ENCODE measurements at regions not wholly inside any gene's neighbourhood (a gene's known extent, or its start where the extent isn't known, plus 50 kb on each side); places are given as distances from the start of the nearest gene placed in this dataset.
"Not testable (repeated sequence)": the region's sequence is repeated elsewhere in the genome, so short reads cannot be mapped to it uniquely, and the experiment has no call there.

DNA sequence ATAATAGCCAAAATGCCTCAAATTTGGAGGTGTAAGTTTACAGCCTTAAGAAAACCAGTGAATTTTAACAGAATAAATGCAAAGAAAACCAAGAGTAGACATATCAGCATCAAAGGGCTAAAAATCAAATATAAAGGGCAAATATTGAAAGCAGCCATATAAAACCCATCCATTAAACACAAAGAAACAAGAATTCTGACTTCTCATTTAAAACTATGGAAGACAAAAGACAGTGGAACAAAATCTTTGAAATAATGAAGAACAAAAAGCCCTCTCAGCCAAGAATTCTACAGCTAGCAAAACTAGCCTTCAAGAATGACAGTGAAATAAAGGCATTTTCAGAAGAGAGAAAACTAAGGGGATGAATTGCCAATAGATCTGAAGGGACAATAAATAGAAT, 91.3 kb upstream of the FST start:
- intact Hi-C loops (cut with DNase I) = no loop called here
- DNase-seq (no peak), ATAC-seq (no peak)

DNA sequence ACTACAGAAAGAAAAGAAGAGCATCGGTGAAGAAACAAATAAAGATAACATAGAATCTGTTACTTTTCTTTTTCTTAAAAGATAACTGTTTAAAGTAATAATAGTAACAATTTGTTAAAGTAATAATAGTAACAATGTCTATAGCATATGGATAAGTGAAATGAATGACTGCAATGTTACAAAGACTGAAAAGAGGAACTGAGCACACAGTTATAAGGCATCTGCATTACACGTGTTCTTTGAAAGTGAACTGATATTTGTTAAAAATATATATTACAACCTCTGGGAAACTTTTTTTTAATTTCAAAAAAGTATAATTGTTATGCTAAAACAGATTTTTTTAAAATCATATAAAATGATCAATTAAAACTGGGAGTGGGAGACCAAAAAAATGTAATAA, 88.4 kb upstream of the FST start:
- DNase-seq = no peak
- intact Hi-C loops (cut with DNase I) = no loop called here
- ATAC-seq = no peak

DNA sequence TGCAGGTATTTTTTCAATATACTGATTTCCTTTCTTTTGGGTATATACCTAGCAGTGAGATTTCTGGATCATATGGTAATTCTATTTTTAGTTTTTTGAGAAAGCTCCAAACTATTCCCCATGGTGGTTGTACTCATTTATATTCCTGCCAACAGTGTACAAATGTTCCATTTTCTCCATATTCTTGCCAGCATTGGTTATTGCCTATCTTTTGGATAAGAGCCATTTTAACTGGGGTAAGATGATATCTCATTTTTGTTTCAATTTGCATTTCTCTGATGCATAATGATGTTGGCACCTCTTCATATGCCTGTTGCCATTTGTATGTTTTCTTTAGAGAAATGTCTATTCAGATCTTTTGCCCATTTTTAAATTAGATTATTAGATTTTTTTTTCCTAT, 85.6 kb upstream of the FST start:
- DNase-seq = no peak
- no peak for ATAC-seq
- intact Hi-C loops (cut with DNase I) = no loop called here

DNA sequence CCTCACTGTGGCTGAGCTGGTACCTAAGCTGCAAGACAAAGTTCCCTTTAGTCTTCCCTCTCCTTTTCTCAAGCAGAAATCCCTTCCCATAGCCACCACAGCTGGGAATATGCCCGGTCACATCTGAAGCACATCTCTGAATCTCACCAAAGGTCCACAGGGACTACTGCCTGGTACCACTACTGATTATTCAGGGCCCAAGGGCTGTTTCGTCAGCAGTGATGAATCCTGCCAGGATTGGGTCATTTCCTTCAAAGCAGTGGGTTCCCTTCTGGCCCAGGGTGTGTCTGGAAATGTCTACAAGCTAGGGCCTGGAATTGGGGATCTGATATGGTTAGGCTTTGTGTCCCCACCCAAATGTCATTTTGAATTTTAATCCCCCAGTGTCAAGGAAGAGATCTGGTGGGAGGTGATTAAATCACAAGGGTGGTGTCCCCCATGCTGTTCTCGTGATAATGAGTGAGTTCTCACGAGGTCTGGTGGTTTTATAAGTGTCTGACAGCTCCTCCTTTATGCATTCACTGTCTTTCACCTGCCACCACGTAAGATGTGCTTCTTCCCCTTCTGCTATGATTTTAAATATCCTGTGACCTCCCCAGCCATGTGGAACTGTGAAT, 83.2 kb upstream of the FST start:
- no peak for ATAC-seq
- DNase-seq = no peak
- intact Hi-C loops (cut with DNase I) = no loop called here

DNA sequence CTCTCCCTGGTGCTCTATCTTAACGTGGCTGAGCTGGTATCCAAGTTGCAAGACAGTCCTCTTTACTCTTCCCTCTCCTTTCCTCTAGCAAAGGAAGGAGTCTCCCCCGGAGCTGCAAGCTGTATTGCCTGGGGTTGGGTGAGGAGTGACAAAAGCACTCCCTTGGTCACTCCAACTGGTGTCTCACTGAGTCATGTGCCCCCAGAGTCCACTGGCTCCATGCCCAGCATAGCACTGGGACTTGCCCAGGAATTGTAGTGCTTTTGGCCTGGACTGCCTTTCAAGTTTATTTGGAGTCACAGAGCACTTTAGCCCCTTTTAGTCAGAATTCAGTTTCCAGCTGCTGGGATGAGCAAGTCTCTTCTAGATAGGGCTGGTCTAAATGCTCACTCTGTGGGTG, 82.6 kb upstream of the FST start:
- peak in 1 of 2 donors; percentile 80 for ATAC-seq
- DNase-seq = peak; percentile 24
- intact Hi-C loops (cut with DNase I) = no loop called here

DNA sequence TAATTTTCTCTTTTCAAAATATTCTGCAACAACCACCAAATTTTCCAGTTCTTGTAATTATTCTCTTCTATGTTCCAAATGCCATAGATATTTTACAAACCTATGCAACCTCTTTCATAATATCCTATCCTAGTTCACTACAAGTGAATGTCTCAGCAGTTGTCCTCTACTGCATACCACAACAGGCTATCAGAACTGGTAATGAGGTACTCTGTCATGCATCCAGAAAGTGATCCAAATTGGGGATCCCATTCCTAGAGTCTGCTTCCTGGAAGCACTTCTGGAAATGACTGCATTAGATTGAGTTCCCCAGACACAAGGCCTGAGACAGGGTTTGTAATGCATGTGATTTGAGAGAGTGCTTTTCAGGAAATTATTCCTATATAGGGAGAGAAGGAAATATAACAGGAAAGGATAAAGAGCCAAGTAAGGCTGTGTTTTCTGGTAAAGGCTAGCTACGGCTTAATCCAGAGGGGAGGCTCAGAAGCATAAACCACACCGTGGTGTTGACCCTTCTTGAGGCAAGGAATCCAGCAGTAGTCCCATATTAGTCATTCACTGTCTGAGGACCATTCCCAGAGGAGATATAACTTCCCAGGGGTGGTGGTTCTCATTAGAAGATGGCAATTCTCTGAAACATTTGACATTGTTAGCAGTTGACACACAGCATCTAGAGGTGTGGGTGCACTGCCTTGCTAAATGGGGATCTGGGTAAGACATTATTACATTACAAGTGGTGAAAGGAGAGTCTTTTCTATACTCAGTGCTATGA, 80.3 kb upstream of the FST start:
- DNase-seq = no peak
- ATAC-seq = no peak
- intact Hi-C loops (cut with DNase I) = no loop called here

DNA sequence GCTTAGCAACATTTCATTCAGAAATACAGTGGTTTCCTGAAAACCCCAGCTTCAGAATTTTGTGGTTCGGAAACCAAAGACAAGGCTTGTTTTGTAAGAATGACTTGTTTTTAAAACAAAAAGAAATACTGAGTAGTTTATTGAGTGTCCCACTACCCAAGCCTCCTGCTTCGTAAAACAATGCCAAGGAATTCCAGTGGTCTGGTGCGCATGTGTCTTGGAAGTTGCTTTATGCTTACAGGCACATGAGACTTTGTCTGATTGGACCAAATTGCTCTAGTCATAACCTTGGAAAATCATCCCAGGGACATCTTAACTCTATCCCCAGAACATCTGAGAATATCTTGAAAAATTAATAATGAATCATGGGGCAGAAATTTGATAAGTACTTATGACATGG, 77.1 kb upstream of the FST start:
- intact Hi-C loops (cut with DNase I) = no loop called here
- ATAC-seq = no peak
- DNase-seq = no peak

DNA sequence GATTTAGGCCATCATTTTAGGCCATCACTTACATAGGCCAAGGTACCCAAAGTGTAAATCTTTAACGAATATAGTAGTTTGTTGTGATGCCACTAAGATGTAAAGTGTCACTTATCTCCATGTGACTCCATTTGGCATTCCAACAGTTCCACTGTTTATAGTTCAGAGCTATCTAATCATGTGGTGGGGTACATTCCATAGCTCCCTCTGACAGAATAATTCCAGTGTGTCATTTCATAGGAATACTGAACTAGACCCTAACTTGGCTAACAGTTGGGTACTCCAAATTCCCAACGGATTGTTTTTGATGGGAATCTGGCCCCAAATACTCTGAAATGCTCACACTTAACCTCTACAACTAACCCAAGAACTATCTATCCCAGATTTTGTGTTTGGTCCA, 76.7 kb upstream of the FST start:
- intact Hi-C loops (cut with DNase I) = no loop called here
- peak in 1 of 2 donors; percentile 15 for ATAC-seq

DNA sequence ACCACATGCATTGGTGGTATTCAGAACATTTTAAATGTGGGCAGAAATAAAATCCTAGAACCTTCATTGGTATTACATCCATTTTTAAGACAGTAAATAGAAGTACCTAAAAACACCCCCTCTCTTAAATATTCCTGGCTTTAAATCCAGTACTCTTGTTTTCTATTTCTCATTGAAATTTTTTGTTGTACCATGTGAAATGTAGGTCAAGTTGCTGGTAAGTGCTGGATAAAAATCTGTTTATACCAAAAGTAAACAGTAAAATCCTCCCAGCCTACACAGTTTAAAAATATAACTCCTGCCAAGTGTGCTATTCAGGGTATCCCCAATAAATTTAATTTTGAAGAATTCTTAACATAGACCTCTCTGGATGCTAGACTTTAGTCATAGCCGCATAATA, 75.0 kb upstream of the FST start:
- ATAC-seq (no peak), DNase-seq (no peak)
- intact Hi-C loops (cut with DNase I) = no loop called here

More for the DNA sequence above, 76.7 kb upstream of the FST start:
- no peak for DNase-seq

DNA sequence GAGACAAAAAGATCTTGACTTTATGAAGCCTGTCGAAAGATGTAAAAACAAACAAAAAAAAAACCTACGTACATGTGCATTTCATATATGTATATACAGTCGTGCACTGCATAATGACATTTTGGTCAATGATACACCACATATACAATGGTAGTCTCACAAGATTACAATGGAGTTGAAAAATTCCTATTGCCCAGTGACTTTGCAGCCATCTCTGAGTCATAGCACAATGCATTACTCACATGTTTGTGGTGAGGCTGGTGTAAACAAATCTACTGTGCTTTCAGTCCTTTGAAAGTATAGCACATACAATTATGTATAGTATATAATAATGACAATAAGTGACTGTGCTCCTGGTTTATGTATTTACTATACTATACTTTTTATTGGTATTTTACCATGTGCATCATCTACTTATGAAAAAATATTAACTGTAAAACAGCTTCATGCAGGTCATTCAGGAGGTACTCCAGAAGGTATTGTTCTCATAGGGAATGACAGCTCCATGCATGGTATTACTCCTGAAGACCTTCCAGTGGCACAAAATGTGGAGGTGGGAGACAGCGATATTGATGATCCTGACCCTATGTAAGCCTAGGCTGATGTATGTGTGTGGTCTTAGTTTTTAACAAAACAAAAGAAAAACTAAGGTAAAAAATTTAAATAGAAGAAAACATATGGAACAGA, 73.7 kb upstream of the FST start:
- no peak for ATAC-seq
- intact Hi-C loops (cut with DNase I) = no loop called here

DNA sequence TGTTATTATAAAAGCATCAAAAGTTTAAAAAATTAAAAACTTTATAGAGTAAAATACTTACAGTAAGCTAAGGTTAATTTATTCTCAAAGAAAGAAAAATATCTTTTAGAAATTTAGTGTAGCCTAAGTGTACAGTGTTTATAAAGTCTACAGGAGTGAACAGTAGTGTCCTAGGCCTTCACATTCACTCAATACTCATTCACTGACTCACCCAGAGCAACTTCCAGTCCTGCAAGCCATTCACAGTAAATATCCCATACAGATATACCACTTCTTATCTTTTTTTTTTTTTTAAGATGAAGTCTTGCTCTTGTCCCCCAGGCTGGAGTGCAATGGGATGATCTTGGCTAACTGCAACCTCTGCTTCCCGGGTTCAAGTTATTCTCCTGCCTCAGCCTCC, 73.1 kb upstream of the FST start:
- no peak for ATAC-seq
- DNase-seq = no peak
- intact Hi-C loops (cut with DNase I) = no loop called here

More for the DNA sequence above, 73.7 kb upstream of the FST start:
- DNase-seq = no peak

DNA sequence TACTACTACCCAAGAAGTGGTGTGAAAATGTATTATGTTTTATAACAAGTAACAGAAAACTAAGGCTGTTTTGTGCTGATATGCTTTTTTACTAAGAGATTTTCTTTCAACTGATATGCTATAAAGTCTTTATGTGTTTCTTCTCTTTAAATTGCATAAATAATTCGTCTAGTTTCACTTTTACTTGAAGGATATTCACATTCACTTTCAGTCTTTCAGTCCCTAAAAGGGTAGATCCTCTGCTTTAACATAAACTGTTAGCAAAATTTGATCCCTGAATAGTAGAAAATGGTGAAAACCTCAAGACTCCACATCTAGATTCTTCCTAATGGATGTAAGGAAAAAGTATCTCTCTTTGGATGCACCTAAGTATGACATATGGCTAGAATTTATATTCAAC, 69.0 kb upstream of the FST start:
- ATAC-seq (no peak), DNase-seq (no peak)
- intact Hi-C loops (cut with DNase I) = no loop called here

DNA sequence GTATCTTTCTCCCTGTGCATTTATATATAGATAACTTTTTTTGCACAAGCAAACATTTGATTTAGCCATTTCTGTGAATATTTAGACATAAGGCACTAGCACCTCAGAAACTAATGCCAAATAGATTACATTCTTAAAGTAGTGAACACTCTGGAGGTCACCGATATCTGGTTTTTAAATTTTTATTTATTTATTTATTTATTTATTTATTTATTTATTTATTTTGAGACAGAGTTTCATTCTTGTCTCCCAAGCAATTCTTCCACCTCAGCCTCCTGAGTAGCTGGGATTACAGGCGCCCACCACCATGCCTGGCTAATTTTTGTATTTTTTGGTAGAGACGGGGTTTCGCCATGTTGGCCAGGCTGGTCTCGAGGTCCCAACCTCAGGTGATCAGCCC, 67.9 kb upstream of the FST start:
- intact Hi-C loops (cut with DNase I); ATAC-seq; DNase-seq: not testable (repeated sequence)

DNA sequence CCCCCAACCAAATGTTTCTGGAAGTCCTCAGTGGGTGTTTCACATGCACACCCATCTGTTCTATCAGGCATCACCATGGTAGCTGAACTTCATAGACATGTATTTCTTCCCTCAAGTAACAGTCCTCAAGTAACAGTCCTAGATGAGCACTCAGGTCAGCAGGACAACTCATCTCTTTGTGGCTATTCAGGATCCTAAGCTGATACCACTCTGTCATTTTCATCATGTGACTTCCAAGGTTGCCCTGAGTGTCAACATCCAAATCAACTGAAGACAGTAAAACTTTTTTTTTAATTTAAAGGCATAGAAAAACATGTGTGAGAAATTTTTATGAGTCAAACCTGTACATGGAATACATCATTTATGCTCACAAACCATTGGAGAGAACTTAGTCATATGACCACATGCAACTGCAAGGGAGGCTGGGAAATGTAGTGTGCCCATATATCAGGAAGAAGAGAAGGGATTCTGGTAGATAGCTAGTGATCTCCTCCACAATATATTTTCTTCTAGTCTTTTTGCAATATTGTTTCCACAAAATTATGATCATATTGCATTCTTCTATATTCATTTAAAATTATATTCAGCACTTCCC, 64.2 kb upstream of the FST start:
- intact Hi-C loops (cut with DNase I) = no loop called here
- ATAC-seq (no peak), DNase-seq (no peak)

DNA sequence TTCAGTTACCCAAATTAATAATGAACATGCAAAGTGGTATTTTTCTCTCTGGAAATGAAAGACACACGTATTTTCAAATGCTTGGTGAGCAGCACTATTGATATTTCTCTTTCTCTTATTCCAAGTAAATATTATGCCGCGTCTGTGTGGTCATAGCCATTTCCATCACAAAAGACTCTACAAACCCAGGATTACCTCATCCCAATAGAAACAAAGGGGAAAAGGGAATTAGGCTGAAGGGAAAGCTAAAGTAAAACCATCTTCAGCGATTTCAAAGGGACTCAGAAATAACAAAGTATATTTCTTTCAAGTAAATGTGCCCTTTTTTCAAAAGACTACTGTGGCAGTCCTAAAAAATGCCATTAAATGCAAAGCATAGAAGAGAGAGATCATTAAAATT, 62.0 kb upstream of the FST start:
- intact Hi-C loops (cut with DNase I) = no loop called here
- ATAC-seq (no peak), DNase-seq (no peak)

DNA sequence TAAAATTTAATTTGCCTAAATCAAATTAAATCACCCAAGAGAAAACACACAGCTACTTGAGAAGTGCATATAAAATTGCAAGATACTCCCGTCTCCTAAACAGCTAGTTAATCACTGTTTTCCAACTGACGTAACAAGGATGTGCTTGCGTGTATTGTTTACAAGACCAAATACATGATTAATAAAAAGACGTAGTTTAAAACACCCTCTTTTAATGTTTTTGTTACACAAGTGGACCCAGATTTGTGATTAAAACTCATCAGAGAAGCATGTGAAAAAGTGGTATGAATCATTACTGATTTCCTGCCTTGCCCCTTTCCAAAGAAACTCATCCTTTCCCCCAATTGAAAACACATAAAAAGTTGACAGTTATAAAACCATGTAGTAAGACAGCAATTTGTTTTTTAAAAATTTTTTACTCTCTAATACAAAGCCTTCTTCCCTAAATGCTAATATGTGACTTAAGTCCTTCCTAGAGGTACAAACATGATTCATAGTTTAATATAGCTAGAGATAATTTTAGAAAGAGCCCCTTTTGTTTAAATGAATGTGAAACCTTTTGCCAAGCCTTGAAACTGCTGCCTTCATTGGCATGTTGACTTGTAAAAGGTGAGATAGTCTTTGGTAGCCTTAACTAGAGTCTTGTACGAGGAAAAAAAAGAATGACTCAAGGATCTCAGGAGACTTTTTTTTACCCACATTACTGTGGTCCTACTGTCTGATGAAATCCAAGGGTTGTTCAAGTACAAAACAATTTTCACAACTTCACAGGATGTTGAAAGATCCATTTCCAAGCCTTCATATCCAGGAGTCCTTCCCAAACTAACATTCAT, 61.4 kb upstream of the FST start:
- intact Hi-C loops (cut with DNase I) = no loop called here
- no peak for ATAC-seq

DNA sequence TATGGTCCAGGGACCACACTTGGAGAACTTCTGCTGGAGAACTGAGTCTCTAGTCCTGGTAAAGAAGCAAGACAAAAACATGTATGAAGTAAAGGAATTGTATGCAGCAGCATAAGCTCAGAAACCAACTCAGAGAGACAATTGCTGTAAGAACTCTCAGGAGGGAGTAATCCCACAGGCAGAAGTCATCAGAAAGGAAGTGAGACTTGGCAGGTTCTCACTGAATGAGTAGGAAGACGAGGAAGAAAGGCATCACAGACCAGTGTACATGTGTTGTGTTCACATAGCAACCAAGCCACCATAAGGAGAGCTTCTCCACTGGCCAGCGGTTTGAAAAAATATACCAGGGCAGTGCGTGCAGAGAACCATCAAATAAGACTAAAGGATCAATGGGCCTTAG, 57.9 kb upstream of the FST start:
- intact Hi-C loops (cut with DNase I) = no loop called here
- DNase-seq (no peak), ATAC-seq (peak in 1 of 2 donors; percentile 74)

More for the DNA sequence above, 61.4 kb upstream of the FST start:
- no peak for DNase-seq

DNA sequence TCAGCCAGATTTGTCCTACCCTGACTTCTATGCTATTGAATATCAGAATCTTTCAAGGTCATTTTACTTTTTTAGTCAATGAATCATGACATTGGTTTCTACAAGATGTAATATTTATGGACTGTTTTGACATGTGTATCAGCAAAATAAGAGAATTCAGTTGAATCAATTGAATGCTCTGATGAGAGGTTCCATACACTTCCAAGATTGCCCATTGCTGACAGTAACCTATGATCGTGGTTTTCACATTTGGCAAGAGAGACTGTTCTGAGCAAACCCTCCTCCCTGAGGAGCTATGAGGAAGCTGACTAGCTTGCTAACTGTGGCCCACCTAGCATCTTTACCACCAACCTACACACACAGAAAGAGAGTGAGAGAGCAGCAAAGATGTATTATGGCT, 56.7 kb upstream of the FST start:
- intact Hi-C loops (cut with DNase I) = no loop called here
- DNase-seq = no peak
- no peak for ATAC-seq

Data from left cardiac atrium (tissue), 4 donors.